Sigmoid colon (tissue), 6 donors: ENCODE measurements at regions not wholly inside any gene's neighbourhood (a gene's known extent, or its start where the extent isn't known, plus 50 kb on each side); places are given as distances from the start of the nearest gene placed in this dataset.

Source experiments
- DNase-seq: peaks from one replicate; pipeline ENCODE4 v3.0.0-alpha.2; 2019
- H3K27ac ChIP-seq, 4 donors: fragments of 200-600 bp; sonication (generic); one replicate each; pipeline ENCODE4 v1.5.1; 2016 to 2019; ENCODE audit warnings: mild to moderate bottlenecking in 1 of 4
- H3K27me3 ChIP-seq, 3 donors: fragments of 200-600 bp; sonication (generic); one replicate each; pipeline ENCODE4 v1.5.1; 2019; ENCODE audit warnings: mild to moderate bottlenecking in 1 of 3
- H3K36me3 ChIP-seq, 4 donors: fragments of 200-600 bp; sonication (generic); one replicate each; pipeline ENCODE4 v1.5.1; 2016 to 2019
- H3K4me1 ChIP-seq, 4 donors: fragments of 200-600 bp; sonication (generic); one replicate each; pipeline ENCODE4 v1.5.1; 2017 to 2019
- H3K4me3 ChIP-seq, 4 donors: fragments of 200-600 bp; sonication (generic); one replicate each; pipeline ENCODE4 v1.5.1; 2017 to 2019; ENCODE audit warnings: mild to moderate bottlenecking in 2 of 4, moderate library complexity in 1 of 4
- H3K9me3 ChIP-seq, 4 donors: fragments of 200-600 bp in 3 of 4; sonication (generic) in 3 of 4; one replicate each; pipeline versions ENCODE4 v1.5.1 to v1.6.1; 2013 to 2019
- EP300 ChIP-seq, 4 donors: sonication (generic); formaldehyde crosslinking; IDR thresholded peaks; one replicate each; pipeline ENCODE4 v1.6.1; 2017; ENCODE audit warnings: antibody characterized with exemption in 4 of 4
- POLR2A ChIP-seq, 2 donors: fragments of 450-650 bp; IDR thresholded peaks; one replicate each; pipeline ENCODE4 v1.6.1; 2016; ENCODE audit warnings: antibody characterized with exemption in 2 of 2, mild to moderate bottlenecking in 2 of 2, moderate library complexity in 2 of 2
- POLR2AphosphoS5 ChIP-seq, 4 donors: sonication (generic); formaldehyde crosslinking; IDR thresholded peaks; one replicate each; pipeline ENCODE4 v1.6.1; 2017; ENCODE audit warnings: antibody characterized with exemption in 4 of 4
- WGBS, 2 donors: extraction: QIAGEN DNeasy Blood & Tissue Kit; methylation state at CpG; one replicate each; pipeline ENCODE4 v1.1.7; 2013; 5-methylcytosine and 5-hydroxymethylcytosine counted together
- intact Hi-C: fragments of 100-400 bp; cut with DNase I; formaldehyde crosslinking; loops from one replicate; pipeline ENCODE4 v1.15.1; 2023
- TF ChIP-seq, protein P1 (sequence below), 4 experiments: fragments of 450-650 bp in 3 of 4; fragments of 200-600 bp in 1 of 4; IDR thresholded peaks; one replicate each; pipeline ENCODE4 v1.5.1; 2016 to 2019; ENCODE audit warnings: antibody characterized with exemption in 4 of 4, mild to moderate bottlenecking in 3 of 4, moderate library complexity in 2 of 4
- donor health status: healthy with polysubstance abuse.
- donor health status: healthy.

DNA sequence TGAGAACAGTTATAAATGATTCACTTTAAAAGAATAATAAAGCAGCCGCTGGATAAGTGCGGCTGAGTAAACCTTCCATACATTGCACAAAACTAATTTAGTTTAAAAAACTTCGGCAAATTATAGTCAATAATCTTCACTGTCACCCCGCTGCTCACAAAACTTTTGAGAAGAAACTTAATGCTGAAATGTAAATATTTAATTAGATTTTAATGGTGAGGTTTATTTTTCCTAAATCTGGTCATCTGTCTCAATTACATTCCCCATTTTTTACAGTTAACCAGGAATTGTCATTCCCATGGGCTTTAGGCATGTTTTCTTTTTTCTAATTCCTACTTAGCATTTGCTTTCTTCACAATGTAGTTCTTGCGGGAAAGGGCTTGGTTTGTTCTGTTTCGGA, 169.8 kb downstream of the CAAP1 start:
- Histone ChIP-seq H3K27ac (peak overlapping the region in 1 of 4 donors; percentile 39), H3K4me1 (peaks cover 0 to 29% (median 5%) of the 10 kb centered on the region in 4 donors)
- WGBS, 2 donors = 66 to 67% methylated on average over 6 of the region's 6 CpGs

DNA sequence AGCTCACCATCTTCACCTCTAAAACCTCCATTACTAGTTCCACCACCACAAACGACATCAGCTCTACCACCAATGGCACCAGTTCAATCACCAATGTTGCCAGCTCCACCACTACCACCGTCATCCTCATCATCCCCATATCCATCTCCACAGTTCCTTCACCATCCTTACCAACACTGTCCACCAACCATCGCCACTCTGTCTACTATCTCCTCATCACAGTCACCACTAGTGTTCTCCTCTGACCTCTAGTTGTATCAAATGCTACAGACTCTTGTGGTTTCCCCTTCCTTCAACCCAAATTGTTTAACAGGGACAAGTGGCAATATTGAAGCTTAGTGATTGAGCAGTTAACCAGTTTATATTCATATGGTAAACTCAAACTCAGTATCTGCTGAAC, 182.6 kb downstream of the CAAP1 start:
- Histone ChIP-seq H3K36me3 (no peaks in the 10 kb centered on the region), H3K4me3 (no peak overlapping the region), H3K4me1 (no peaks in the 10 kb centered on the region), H3K27me3 (no peaks in the 10 kb centered on the region), H3K27ac (no peak overlapping the region), H3K9me3 (no peaks in the 10 kb centered on the region)
- TF ChIP-seq POLR2A (IDR thresholded peaks at IDR 0.05) (no peak), POLR2AphosphoS5 (IDR thresholded peaks at IDR 0.05) (no peak), EP300 (IDR thresholded peaks at IDR 0.05) (no peak)
- TF ChIP-seq, protein P1, sequence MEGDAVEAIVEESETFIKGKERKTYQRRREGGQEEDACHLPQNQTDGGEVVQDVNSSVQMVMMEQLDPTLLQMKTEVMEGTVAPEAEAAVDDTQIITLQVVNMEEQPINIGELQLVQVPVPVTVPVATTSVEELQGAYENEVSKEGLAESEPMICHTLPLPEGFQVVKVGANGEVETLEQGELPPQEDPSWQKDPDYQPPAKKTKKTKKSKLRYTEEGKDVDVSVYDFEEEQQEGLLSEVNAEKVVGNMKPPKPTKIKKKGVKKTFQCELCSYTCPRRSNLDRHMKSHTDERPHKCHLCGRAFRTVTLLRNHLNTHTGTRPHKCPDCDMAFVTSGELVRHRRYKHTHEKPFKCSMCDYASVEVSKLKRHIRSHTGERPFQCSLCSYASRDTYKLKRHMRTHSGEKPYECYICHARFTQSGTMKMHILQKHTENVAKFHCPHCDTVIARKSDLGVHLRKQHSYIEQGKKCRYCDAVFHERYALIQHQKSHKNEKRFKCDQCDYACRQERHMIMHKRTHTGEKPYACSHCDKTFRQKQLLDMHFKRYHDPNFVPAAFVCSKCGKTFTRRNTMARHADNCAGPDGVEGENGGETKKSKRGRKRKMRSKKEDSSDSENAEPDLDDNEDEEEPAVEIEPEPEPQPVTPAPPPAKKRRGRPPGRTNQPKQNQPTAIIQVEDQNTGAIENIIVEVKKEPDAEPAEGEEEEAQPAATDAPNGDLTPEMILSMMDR (IDR thresholded peaks at IDR 0.05) = no peak
- WGBS, 2 donors = 80% methylated on average over 3 of the region's 3 CpGs
- intact Hi-C loops = no loop called here
- DNase-seq = no peak

More for the DNA sequence above, 169.8 kb downstream of the CAAP1 start:
- intact Hi-C loops = no loop called here
- Histone ChIP-seq H3K9me3 (no peaks in the 10 kb centered on the region), H3K4me3 (no peak overlapping the region), H3K36me3 (no peaks in the 10 kb centered on the region), H3K27me3 (no peaks in the 10 kb centered on the region)
- no peak for DNase-seq
- TF ChIP-seq, protein P1 (IDR thresholded peaks at IDR 0.05) = no peak
- TF ChIP-seq POLR2AphosphoS5 (IDR thresholded peaks at IDR 0.05) = no peak
- TF ChIP-seq EP300 (IDR thresholded peaks at IDR 0.05) = no peak
- no peak for TF ChIP-seq POLR2A (IDR thresholded peaks at IDR 0.05)

DNA sequence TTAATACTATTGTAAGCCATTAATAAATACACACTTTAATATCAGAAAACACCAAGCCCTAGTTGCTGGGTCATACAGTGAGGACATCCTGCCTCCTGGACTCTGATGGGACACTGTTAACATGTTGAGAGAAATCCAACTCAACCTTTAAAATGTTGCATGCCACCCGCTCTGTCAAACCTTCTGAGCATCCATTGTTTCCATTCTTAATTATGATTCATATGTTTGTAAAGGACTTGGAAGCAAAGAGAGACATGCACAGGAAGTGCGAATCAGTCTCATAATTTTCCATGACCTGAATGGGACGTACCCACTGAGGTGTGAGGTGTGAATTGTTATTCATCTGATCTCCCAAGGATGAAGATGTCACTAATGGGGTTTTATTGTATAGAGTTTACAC, 186.4 kb downstream of the CAAP1 start:
- H3K4me3 ChIP-seq = no peak overlapping the region
- no peak for DNase-seq
- H3K27ac ChIP-seq = no peak overlapping the region
- H3K36me3 ChIP-seq = no peaks in the 10 kb centered on the region
- no peaks in the 10 kb centered on the region for H3K27me3 ChIP-seq
- WGBS, 2 donors = 87 to 92% methylated on average over 3 of the region's 3 CpGs
- H3K9me3 ChIP-seq = no peaks in the 10 kb centered on the region
- intact Hi-C loops = no loop called here
- H3K4me1 ChIP-seq = no peaks in the 10 kb centered on the region
- TF ChIP-seq, protein P1 (IDR thresholded peaks at IDR 0.05) = no peak
- TF ChIP-seq POLR2AphosphoS5 (IDR thresholded peaks at IDR 0.05) = no peak
- no peak for TF ChIP-seq POLR2A (IDR thresholded peaks at IDR 0.05)
- no peak for TF ChIP-seq EP300 (IDR thresholded peaks at IDR 0.05)

DNA sequence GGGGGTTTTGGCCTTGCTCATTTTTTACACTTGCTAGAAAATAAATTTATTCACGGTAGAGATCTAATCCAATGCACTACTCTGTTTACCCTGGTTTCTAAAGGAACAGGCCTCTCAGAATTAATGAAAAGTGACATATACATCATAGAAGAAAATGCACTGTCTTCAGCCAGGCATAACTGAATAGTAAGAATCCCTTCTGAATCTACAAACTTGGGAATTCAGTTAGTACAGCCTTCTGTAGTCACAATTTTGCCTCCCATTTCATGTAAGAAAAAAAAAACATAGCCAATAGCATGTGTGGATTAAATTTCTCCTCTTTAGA, 197.3 kb downstream of the CAAP1 start:
- Histone ChIP-seq H3K9me3 (no peaks in the 10 kb centered on the region), H3K4me1 (no peaks in the 10 kb centered on the region), H3K27me3 (no peaks in the 10 kb centered on the region), H3K36me3 (no peaks in the 10 kb centered on the region), H3K27ac (no peak overlapping the region), H3K4me3 (no peak overlapping the region)
- TF ChIP-seq POLR2AphosphoS5 (IDR thresholded peaks at IDR 0.05) = no peak
- no peak for TF ChIP-seq EP300 (IDR thresholded peaks at IDR 0.05)
- TF ChIP-seq POLR2A (IDR thresholded peaks at IDR 0.05) = no peak
- TF ChIP-seq, protein P1 (IDR thresholded peaks at IDR 0.05) = no peak
- WGBS, 2 donors = 74 to 84% methylated on average over 1 of the region's 1 CpG
- intact Hi-C loops = no loop called here
- no peak for DNase-seq
